ENCODE measurements at regions not wholly inside any gene's neighbourhood (a gene's known extent, or its start where the extent isn't known, plus 50 kb on each side); places are given as distances from the start of the nearest gene placed in this dataset.

DNA sequence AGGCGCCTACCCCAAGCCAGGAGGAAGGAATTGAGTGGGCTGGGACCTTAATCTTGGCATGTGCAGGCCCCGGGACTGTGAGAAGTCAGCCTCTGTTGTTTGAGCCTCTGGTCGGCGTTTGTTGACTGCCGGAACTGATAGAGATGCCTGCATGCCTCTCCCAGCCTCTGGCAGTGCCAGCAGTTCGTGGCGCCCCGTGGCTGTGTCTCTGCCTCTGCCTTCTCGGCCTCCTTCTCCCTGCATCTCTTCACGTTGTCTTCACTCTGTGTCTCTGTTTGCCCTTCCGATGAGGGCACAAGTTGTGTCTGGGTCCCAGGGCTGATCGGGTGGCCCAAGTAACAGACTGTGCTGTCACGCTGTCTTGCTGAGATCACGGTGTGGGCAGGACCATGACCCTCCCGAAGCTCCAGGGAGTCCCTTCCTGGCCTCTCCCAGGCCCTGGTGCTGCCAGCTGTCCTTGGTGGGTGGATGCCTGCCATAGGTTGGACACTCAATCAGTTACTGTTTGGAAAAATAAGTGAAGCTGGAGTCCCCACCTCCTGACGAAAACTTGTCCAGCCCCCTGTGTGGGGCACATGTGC is 133.5 kb upstream of the LPCAT1 start:
- no peak for TF ChIP-seq POLR2AphosphoS5 (IDR thresholded peaks at IDR 0.05; ENCODE audit: low read depth, low read length)
- TF ChIP-seq, protein P1, sequence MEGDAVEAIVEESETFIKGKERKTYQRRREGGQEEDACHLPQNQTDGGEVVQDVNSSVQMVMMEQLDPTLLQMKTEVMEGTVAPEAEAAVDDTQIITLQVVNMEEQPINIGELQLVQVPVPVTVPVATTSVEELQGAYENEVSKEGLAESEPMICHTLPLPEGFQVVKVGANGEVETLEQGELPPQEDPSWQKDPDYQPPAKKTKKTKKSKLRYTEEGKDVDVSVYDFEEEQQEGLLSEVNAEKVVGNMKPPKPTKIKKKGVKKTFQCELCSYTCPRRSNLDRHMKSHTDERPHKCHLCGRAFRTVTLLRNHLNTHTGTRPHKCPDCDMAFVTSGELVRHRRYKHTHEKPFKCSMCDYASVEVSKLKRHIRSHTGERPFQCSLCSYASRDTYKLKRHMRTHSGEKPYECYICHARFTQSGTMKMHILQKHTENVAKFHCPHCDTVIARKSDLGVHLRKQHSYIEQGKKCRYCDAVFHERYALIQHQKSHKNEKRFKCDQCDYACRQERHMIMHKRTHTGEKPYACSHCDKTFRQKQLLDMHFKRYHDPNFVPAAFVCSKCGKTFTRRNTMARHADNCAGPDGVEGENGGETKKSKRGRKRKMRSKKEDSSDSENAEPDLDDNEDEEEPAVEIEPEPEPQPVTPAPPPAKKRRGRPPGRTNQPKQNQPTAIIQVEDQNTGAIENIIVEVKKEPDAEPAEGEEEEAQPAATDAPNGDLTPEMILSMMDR (IDR thresholded peaks at IDR 0.05) = no peak

All from Panc1 (cell line).